NCI-H524 treated with DMSO at 0.1 percent for 48 hours (cell line): ENCODE measurements at regions not wholly inside any gene's neighbourhood (a gene's known extent, or its start where the extent isn't known, plus 50 kb on each side); places are given as distances from the start of the nearest gene placed in this dataset.

Experiments
- DNase-seq: peaks from one replicate; lab custom pipeline; 2025; lab: John Stamatoyannopoulos, UW

- no peak for DNase-seq
These were observed 57.8 kb upstream of the PLSCR4 start for GRCh38 chr3:146308682-146309081.

- no peak for DNase-seq
These were observed 57.3 kb upstream of the PLSCR4 start for GRCh38 chr3:146308222-146308621.

GRCh38 chr3:146307456-146307725 is 56.5 kb upstream of the PLSCR4 start:
- no peak for DNase-seq

- DNase-seq: no peak
These were observed 56.0 kb upstream of the PLSCR4 start for GRCh38 chr3:146306656-146307455.

- DNase-seq: no peak
These were observed 55.0 kb upstream of the PLSCR4 start for GRCh38 chr3:146305808-146306423.

- DNase-seq: no peak
These were observed 49.9 kb upstream of the PLSCR4 start for GRCh38 chr3:146300768-146301167.
